ENCODE measurements at regions not wholly inside any gene's neighbourhood (a gene's known extent, or its start where the extent isn't known, plus 50 kb on each side); places are given as distances from the start of the nearest gene placed in this dataset.
"Not testable (repeated sequence)": the region's sequence is repeated elsewhere in the genome, so short reads cannot be mapped to it uniquely, and the experiment has no call there.

DNA sequence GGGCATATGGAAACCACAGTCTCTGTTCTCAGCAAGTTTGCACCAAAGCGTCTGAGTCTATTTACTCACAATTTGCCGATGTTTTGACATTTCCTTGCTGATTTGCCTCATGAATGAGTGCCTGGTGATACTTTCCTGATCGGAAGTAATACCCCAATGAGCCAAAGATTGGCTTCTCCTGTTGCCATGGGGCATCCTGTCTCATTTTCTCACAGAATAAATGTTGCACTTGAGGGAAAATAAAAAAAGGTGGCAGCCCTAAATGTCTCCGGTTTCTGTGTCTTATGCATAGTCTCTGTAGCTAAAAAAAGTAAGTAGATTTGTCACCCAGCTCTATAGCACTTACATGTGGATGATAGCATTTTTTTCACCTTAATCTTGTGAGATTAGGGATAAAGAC, 73.7 kb upstream of the CADPS start:
- Histone ChIP-seq H3K36me3 (no peaks in the 10 kb centered on the region), H3K4me1 (no peaks in the 10 kb centered on the region), H3K9me3 (no peaks in the 10 kb centered on the region), H3K27me3 (no peaks in the 10 kb centered on the region), H3K27ac (no peak overlapping the region), H3K4me3 (replicated peaks in 1 of 3) (no peak overlapping the region)
- TF ChIP-seq, protein P1, sequence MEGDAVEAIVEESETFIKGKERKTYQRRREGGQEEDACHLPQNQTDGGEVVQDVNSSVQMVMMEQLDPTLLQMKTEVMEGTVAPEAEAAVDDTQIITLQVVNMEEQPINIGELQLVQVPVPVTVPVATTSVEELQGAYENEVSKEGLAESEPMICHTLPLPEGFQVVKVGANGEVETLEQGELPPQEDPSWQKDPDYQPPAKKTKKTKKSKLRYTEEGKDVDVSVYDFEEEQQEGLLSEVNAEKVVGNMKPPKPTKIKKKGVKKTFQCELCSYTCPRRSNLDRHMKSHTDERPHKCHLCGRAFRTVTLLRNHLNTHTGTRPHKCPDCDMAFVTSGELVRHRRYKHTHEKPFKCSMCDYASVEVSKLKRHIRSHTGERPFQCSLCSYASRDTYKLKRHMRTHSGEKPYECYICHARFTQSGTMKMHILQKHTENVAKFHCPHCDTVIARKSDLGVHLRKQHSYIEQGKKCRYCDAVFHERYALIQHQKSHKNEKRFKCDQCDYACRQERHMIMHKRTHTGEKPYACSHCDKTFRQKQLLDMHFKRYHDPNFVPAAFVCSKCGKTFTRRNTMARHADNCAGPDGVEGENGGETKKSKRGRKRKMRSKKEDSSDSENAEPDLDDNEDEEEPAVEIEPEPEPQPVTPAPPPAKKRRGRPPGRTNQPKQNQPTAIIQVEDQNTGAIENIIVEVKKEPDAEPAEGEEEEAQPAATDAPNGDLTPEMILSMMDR (IDR thresholded peaks at IDR 0.05), result no peak
- TF ChIP-seq POLR2A (IDR thresholded peaks at IDR 0.05), result no peak
- intact Hi-C loops (cut with DNase I), result no loop called here
- no peak for DNase-seq
- WGBS, 2 donors, result 67 to 81% methylated on average over 4 of the region's 4 CpGs

- intact Hi-C loops (cut with DNase I), result no loop called here
- Histone ChIP-seq H3K36me3 (no peaks in the 10 kb centered on the region), H3K27me3 (no peaks in the 10 kb centered on the region), H3K4me3 (replicated peaks in 1 of 3) (no peak overlapping the region), H3K4me1 (no peaks in the 10 kb centered on the region), H3K27ac (no peak overlapping the region), H3K9me3 (no peaks in the 10 kb centered on the region)
- no peak for TF ChIP-seq POLR2A (IDR thresholded peaks at IDR 0.05)
- TF ChIP-seq, protein P1 (IDR thresholded peaks at IDR 0.05), result no peak
- WGBS, 2 donors, result 56 to 67% methylated on average over 4 of the region's 4 CpGs
- DNase-seq, result no peak
Observed at GRCh38 chr3:62950210-62950609, 75.0 kb upstream of the CADPS start.

DNA sequence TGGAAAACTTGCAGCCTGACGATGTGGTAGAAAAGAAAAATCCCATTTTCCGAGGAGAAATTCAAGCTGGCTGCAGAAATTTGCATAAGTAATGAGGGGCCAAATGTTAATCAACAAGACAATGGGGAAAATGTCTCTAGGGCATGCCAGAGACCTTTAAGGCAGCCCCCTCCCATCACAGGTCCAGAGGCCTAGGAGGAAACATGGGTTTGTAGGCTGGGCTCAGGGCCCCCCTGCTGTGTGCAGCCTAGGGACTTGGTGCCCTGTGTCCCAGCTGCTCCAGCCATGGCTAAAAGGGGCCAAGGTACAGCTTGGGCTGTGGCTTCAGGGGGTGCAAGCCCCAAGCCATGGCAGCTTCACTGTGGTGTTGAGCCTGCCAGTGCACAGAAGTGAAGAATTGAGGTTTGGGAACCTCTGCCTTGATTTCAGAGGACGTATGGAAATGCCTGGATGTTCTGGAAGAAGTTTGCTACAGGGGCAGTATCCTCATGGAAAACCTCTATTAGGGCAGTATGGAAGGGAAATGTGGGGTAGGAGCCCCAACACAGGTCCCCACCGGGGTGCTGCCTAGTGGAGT, 75.9 kb upstream of the CADPS start:
- WGBS, 2 donors, result 80 to 87% methylated on average over 4 of the region's 4 CpGs
- intact Hi-C loops (cut with DNase I), result no loop called here
- TF ChIP-seq, protein P1 (IDR thresholded peaks at IDR 0.05), result no peak
- TF ChIP-seq POLR2A (IDR thresholded peaks at IDR 0.05), result no peak

DNA sequence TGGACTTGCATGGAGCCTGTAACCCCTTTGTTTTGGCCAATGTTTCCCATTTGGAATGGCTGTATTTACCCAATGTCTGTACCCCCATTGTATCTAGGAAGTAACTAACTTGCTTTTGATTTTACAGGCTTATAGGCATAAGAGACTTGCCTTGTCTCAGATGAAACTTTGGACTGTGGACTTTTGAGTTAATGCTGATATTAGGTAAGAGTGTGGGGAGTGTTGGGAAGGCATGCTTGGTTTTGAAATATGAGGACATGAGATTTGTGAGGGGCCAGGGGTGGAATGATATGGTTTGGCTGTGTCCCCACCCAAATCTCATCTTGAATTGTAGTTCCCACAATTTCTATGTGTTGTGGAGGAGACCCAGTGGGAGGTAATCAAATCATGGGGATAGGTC, 76.7 kb upstream of the CADPS start:
- intact Hi-C loops (cut with DNase I); H3K9me3 ChIP-seq; DNase-seq; H3K27me3 ChIP-seq; H3K36me3 ChIP-seq; H3K4me3 ChIP-seq (replicated peaks in 1 of 3); H3K4me1 ChIP-seq; H3K27ac ChIP-seq: not testable (repeated sequence)

More for the DNA sequence above, 75.9 kb upstream of the CADPS start:
- no peaks in the 10 kb centered on the region for H3K4me1 ChIP-seq
- H3K27ac ChIP-seq, result no peak overlapping the region
- no peaks in the 10 kb centered on the region for H3K9me3 ChIP-seq
- H3K36me3 ChIP-seq, result no peaks in the 10 kb centered on the region
- H3K27me3 ChIP-seq, result no peaks in the 10 kb centered on the region
- no peak for DNase-seq
- no peak overlapping the region for H3K4me3 ChIP-seq (replicated peaks in 1 of 3)

GRCh38 chr3:62954580-62954979, 79.4 kb upstream of the CADPS start:
- 27 to 34% methylated on average over 1 of the region's 1 CpG for WGBS, 2 donors

More at GRCh38 chr3:62954580-62954979, 79.4 kb upstream of the CADPS start:
- peak; percentile 50 to 61 for DNase-seq
- Histone ChIP-seq H3K27ac (no peak overlapping the region), H3K36me3 (no peaks in the 10 kb centered on the region), H3K4me3 (replicated peaks in 1 of 3) (no peak overlapping the region), H3K27me3 (no peaks in the 10 kb centered on the region), H3K9me3 (no peaks in the 10 kb centered on the region), H3K4me1 (no peaks in the 10 kb centered on the region)
- intact Hi-C loops (cut with DNase I), result no loop called here
- TF ChIP-seq, protein P1 (IDR thresholded peaks at IDR 0.05), result no peak
- TF ChIP-seq POLR2A (IDR thresholded peaks at IDR 0.05), result no peak
